ENCODE measurements at regions not wholly inside any gene's neighbourhood (a gene's known extent, or its start where the extent isn't known, plus 50 kb on each side); places are given as distances from the start of the nearest gene placed in this dataset.
"Not testable (repeated sequence)": the region's sequence is repeated elsewhere in the genome, so short reads cannot be mapped to it uniquely, and the experiment has no call there.

GRCh38 chr5:20370061-20370460, 382.1 kb upstream of the CDH18 start:
- DNase-seq (ENCODE audit: low spot score), result no peak
- in situ Hi-C loops (cut with HindIII; ENCODE audit: low sequenced_read_pairs), result no loop called here

GRCh38 chr5:20369518-20369885, 381.5 kb upstream of the CDH18 start:
- in situ Hi-C loops (cut with HindIII; ENCODE audit: low sequenced_read_pairs), result no loop called here
- peak; percentile 53 for DNase-seq (ENCODE audit: low spot score)

DNA sequence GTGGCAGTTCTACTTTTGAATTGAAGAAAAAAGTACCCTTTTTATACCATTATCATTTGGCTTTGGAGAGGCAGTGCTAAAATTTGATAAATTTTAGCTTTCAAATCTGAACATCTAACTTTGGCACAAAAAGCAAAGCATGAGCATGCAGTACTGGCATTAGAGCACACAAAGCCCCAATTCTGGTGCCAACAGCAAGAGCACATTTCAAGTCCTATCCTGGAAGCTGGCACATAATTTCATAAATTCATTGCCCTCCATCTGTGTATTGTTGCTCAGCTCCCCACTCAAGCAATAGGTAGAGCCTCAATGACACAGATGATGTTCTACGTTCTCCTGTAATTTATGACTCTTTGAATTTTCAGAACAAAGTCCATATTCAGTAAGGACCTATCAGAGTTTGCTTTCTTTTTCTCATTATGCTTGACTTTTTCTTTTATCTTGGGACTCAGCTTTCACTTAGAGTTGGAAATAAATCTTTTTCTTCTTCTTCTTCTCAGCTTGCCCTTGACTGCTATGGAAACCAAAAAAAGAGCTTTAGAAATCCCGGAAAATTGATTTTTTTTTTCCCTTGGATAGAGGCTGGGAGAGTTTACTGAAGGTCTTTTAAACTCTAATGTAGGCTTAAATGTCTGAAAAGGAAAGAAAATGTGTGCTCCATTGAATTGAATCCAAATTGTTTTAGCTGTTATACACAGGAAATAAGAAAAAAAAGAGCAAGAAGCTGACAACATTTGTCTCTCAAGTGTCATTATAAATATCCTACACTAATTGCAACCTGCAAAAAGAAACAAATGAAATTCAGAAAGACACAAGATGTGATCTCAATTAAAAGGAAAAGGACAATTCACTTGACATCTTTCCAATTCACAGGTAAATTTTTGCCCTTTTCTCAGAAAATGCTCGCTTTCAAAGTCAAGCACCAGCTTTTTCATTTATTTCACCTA, 380.8 kb upstream of the CDH18 start:
- in situ Hi-C loops (cut with HindIII; ENCODE audit: low sequenced_read_pairs), result no loop called here
- peak; percentile 98 for DNase-seq (ENCODE audit: low spot score)

DNA sequence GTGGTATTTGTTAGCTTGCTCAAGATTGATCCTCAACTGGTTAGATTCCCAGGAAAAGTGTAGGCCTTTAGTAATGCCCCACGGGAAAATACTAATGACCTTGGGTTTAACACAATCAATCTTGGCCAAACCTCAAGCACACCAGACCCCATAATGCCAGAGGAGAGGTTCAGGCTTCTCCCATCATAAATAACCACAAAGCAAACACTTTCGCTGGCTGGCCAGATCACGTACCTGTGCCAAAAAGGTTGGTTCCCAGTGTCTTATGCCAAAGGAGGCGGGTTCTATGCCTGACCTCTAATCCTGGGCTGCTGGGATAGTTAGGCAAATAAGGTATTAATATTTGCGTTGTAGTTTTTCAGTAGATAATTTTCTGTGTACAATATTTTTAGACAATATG, 379.2 kb upstream of the CDH18 start:
- DNase-seq (ENCODE audit: low spot score), result peak; percentile 66
- in situ Hi-C loops (cut with HindIII; ENCODE audit: low sequenced_read_pairs), result no loop called here

DNA sequence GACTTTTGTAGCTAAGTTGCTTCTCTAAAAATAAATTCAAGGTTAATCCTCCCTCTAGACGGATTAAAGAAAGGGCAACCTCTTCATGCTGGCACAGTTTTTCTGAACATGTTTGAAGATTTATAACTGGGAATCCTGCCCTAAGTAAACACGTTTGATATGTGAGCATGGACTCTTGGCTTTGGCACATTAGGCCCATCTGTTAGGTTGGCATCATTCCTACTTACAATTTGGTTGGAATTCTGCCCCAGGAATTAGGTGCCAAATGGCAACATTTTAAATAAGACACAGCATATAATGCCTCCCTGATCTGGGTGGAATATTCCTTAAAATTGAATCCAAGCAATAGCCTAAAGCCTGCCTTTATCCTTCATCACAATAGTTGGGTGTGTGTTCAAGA, 372.3 kb upstream of the CDH18 start:
- DNase-seq (ENCODE audit: low spot score), result peak; percentile 97
- in situ Hi-C loops (cut with HindIII; ENCODE audit: low sequenced_read_pairs), result no loop called here

- in situ Hi-C loops (cut with HindIII; ENCODE audit: low sequenced_read_pairs), result no loop called here
- DNase-seq (ENCODE audit: low spot score), result no peak
Observed at GRCh38 chr5:20359377-20359776, 371.4 kb upstream of the CDH18 start.

DNA sequence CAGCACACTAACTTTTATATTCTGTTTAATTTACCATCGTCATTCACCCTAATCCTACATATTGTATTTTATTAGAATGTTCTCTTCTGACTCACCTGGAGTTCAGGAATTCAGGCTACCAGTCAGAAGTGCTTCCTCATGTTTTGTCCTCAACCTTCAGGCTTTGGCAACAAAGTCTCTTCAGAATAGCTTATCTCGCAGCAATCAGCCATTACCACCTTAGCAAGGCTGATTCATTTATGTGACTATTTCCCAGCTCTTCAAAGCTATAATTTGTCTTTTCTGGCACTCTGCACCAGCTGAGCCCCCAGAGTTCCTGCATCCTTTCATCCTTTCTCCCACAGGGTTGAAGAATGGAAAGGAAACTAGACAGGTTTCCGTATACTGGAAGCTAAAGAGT, 365.5 kb upstream of the CDH18 start:
- in situ Hi-C loops (cut with HindIII; ENCODE audit: low sequenced_read_pairs), result no loop called here

GRCh38 chr5:20351849-20352248, 363.8 kb upstream of the CDH18 start:
- in situ Hi-C loops (cut with HindIII; ENCODE audit: low sequenced_read_pairs), result no loop called here

More for the DNA sequence above, 365.5 kb upstream of the CDH18 start:
- no peak for DNase-seq (ENCODE audit: low spot score)

DNA sequence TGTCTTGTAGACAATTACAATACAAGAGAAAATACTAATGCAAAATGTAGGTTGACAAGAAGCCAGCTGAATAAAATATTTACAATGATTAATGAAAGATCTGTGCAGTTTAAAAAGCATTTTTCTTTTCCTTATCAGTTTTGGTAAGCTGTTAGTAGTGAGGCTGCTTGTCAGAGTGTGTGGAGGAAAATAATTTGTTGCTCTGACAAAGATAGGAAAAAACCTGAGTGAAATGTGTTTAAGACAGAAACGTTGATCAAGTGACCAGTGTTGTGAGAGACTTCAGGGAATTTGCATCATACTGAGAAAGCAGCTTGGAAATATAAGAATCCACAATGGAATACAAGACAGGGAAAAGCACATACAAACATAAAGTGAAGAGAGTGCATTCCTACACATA, 360.3 kb upstream of the CDH18 start:
- no peak for DNase-seq (ENCODE audit: low spot score)
- in situ Hi-C loops (cut with HindIII; ENCODE audit: low sequenced_read_pairs), result no loop called here

More at GRCh38 chr5:20351849-20352248, 363.8 kb upstream of the CDH18 start:
- DNase-seq (ENCODE audit: low spot score), result no peak

DNA sequence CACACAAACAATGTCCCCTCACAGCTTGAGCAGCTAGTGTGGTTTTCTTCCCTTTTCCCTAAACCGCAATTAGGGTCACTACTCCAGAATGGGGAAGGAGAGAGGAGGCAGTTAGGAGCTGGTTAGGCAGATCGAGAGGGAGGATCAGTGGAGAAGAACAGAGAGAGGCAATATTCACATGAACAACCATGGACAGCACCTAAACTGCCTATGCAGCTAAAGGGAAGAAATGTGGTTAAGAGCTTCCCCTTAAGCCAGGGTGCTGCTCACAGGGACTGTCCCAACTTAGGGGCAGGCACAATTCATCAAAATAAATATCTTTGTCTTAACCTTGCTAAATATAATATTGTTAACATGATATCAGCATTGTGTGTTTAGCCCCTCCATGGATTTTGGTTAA, 359.3 kb upstream of the CDH18 start:
- no peak for DNase-seq (ENCODE audit: low spot score)
- in situ Hi-C loops (cut with HindIII; ENCODE audit: low sequenced_read_pairs), result no loop called here

- DNase-seq (ENCODE audit: low spot score), result no peak
- in situ Hi-C loops (cut with HindIII; ENCODE audit: low sequenced_read_pairs), result no loop called here
Observed at GRCh38 chr5:20340126-20340525, 352.1 kb upstream of the CDH18 start.

DNA sequence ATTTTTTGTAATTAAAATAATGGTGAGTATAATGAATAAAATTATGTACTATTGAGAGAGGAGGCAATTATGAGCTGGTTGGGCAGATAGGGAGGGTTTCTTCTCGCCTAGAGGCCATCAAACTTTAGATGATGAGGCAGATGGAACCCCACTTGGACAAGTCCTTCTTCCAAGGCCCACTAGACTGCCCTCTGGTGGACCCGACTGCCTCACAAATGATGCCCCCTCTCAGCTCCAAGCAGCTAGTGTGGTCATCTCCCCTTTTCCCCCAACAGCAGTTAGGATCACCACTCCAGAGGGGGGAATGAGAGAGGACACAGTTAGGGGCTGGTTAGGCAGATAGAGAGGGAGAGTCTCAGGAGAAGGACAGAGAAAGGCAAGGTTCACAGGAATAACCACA, 348.0 kb upstream of the CDH18 start:
- no peak for DNase-seq (ENCODE audit: low spot score)

DNA sequence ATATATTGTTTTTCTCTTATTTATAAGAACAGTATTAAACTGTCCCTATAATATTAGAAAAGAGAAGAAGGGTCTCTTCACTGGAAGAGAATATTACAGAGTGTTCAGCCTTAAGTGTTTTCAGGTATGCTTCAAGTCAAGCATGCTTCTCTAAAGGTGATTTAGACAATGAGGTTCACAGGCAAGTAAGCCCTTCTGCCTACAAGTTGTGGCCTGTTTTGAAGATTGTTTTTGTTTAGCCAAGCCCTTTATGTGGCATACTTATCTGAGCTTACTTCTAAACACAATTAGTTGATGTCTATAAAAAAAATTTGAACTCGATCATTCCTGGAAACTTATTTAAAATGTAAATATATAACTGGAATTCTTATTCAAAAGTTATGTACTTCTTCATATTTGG, 343.8 kb upstream of the CDH18 start:
- DNase-seq (ENCODE audit: low spot score), result no peak
- in situ Hi-C loops (cut with HindIII; ENCODE audit: low sequenced_read_pairs), result no loop called here

More for the DNA sequence above, 348.0 kb upstream of the CDH18 start:
- in situ Hi-C loops (cut with HindIII; ENCODE audit: low sequenced_read_pairs), result no loop called here

GRCh38 chr5:20323323-20323722, 335.3 kb upstream of the CDH18 start:
- in situ Hi-C loops (cut with HindIII; ENCODE audit: low sequenced_read_pairs), result no loop called here
- DNase-seq (ENCODE audit: low spot score), result no peak

DNA sequence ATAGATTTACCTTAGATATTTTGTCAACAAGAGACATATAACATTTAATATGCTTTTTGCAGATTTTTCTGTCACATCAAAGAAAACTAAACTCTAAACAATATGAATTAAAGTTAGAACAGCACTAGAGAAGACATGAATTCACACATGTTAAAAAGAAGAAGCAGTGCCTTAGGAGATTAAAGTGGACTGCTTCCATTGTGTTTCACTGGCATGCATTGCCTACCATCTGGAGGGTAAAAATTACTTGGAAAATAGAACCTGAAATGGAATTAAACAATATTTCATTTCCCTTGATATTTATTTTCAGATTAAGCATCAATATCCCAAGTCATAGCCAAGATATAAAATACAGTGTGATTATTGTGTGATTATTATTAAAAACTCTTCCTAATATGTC, 319.4 kb upstream of the CDH18 start:
- in situ Hi-C loops (cut with HindIII; ENCODE audit: low sequenced_read_pairs), result no loop called here

GRCh38 chr5:20305463-20305862, 317.5 kb upstream of the CDH18 start:
- in situ Hi-C loops (cut with HindIII; ENCODE audit: low sequenced_read_pairs), result no loop called here
- no peak for DNase-seq (ENCODE audit: low spot score)

More for the DNA sequence above, 319.4 kb upstream of the CDH18 start:
- DNase-seq (ENCODE audit: low spot score), result peak; percentile 72

DNA sequence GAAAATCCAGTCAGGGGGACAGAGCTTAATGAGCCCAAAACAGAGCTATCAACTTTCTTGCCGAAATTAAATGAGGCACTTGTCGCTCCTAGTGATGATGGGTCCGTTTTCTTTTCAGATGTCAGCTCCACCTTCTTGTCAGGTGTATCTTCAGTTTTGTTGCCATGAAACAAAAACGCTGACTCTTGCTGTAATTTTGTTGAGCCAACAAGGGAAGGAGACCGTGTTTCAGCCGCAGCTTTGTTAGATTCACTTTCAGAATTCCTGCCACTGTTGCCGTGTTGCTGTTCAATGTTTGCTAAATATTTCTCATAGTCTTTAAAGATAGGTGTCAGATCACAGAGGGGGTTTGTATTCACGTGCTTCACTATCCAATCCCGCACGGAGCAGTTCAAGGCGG, 316.6 kb upstream of the CDH18 start:
- DNase-seq (ENCODE audit: low spot score); in situ Hi-C loops (cut with HindIII; ENCODE audit: low sequenced_read_pairs): not testable (repeated sequence)

GRCh38 chr5:20300110-20300509, 312.1 kb upstream of the CDH18 start:
- in situ Hi-C loops (cut with HindIII; ENCODE audit: low sequenced_read_pairs), result no loop called here

DNA sequence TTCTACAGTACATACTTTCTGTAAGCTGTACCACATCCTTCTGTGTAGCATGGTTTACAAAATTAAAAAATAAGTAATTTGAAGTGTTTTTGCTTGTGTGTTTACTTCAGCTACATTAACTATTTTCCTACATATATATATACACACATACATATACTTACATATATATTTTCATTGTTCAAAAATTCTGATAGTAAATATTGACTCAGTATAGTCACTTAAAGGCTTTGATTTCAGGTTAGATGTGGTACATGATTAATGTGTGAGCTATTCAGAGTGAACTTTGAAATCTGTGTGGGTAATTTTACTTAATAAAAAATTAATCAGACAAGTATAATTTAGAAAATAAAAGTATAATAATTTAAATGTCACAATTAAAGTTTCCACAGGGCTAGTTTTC, 306.7 kb upstream of the CDH18 start:
- no peak for DNase-seq (ENCODE audit: low spot score)
- in situ Hi-C loops (cut with HindIII; ENCODE audit: low sequenced_read_pairs), result no loop called here

More at GRCh38 chr5:20300110-20300509, 312.1 kb upstream of the CDH18 start:
- DNase-seq (ENCODE audit: low spot score), result no peak

- in situ Hi-C loops (cut with HindIII; ENCODE audit: low sequenced_read_pairs), result no loop called here
- DNase-seq (ENCODE audit: low spot score), result no peak
Observed at GRCh38 chr5:20291766-20292165, 303.8 kb upstream of the CDH18 start.

- no peak for DNase-seq (ENCODE audit: low spot score)
- in situ Hi-C loops (cut with HindIII; ENCODE audit: low sequenced_read_pairs), result no loop called here
Observed at GRCh38 chr5:20287640-20288039, 299.6 kb upstream of the CDH18 start.
